Erythroblast (primary cell): ENCODE measurements at regions not wholly inside any gene's neighbourhood (a gene's known extent, or its start where the extent isn't known, plus 50 kb on each side); places are given as distances from the start of the nearest gene placed in this dataset.

Experiments
- GATA1 ChIP-seq: IDR thresholded peaks from 2 replicates; pipeline ENCODE4 v1.6.1; 2011; ENCODE audit warnings: low read depth, mild to moderate bottlenecking, control low read depth, low read length, moderate library complexity
- POLR2A ChIP-seq: IDR thresholded peaks from 2 replicates; pipeline ENCODE4 v1.6.1; 2011; ENCODE audit warnings: mild to moderate bottlenecking, low read length

GRCh38 chr3:81349816-81350340 lies 411.6 kb downstream of the GBE1 start:
- TF ChIP-seq POLR2A (no peak), GATA1 (no peak)
